ENCODE measurements at regions not wholly inside any gene's neighbourhood (a gene's known extent, or its start where the extent isn't known, plus 50 kb on each side); places are given as distances from the start of the nearest gene placed in this dataset.

DNA sequence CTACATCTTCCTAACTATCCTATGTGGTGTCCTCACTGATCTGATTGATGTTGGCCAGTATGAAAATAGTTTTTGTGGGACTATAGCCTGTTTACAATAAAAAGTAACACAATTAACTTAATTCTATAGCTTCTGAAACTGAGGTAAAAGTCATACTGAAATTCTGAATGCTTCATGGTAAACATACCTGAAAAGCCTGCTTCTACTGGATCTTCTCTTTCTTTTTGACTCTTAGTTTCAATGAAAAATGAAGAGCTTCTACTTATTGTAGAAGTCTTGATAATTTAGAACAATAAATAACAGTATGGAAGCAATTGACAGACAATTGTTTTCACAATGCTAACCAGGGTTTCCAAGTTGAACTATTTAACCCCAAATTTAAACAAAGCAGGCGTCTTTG, 383.9 kb upstream of the MMS22L start:
- TF ChIP-seq, protein P1, sequence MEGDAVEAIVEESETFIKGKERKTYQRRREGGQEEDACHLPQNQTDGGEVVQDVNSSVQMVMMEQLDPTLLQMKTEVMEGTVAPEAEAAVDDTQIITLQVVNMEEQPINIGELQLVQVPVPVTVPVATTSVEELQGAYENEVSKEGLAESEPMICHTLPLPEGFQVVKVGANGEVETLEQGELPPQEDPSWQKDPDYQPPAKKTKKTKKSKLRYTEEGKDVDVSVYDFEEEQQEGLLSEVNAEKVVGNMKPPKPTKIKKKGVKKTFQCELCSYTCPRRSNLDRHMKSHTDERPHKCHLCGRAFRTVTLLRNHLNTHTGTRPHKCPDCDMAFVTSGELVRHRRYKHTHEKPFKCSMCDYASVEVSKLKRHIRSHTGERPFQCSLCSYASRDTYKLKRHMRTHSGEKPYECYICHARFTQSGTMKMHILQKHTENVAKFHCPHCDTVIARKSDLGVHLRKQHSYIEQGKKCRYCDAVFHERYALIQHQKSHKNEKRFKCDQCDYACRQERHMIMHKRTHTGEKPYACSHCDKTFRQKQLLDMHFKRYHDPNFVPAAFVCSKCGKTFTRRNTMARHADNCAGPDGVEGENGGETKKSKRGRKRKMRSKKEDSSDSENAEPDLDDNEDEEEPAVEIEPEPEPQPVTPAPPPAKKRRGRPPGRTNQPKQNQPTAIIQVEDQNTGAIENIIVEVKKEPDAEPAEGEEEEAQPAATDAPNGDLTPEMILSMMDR (IDR thresholded peaks at IDR 0.05), result no peak
- TF ChIP-seq POLR2A (IDR thresholded peaks at IDR 0.05), result no peak
- no peak for TF ChIP-seq EP300 (IDR thresholded peaks at IDR 0.05)
- TF ChIP-seq POLR2AphosphoS5 (IDR thresholded peaks at IDR 0.05), result no peak

Data from gastroesophageal sphincter (tissue), 3 donors.